Type B pancreatic cell (in vitro differentiated cells): ENCODE measurements at regions not wholly inside any gene's neighbourhood (a gene's known extent, or its start where the extent isn't known, plus 50 kb on each side); places are given as distances from the start of the nearest gene placed in this dataset.

Source experiments
- DNase-seq: peaks from one replicate; pipeline ENCODE4 v3.0.0; 2021; ENCODE audit warnings: mixed read lengths; ENCODE audit not compliant: unreplicated experiment; ENCODE audit errors: extremely low spot score
- H3K27ac Mint-ChIP-seq: 2 replicates; pipeline ENCODE4 v1.8.0; 2021; ENCODE audit warnings: mild to moderate bottlenecking, mixed read lengths
- H3K27me3 Mint-ChIP-seq: 2 replicates; pipeline ENCODE4 v1.8.0; 2021; ENCODE audit warnings: mixed read lengths
- H3K36me3 Mint-ChIP-seq: 2 replicates; pipeline ENCODE4 v1.8.0; 2021; ENCODE audit warnings: mixed read lengths
- H3K4me1 Mint-ChIP-seq: one replicate; pipeline ENCODE4 v1.8.0; 2021; ENCODE audit warnings: mixed read lengths; ENCODE audit not compliant: unreplicated experiment
- H3K4me3 Mint-ChIP-seq: 2 replicates; pipeline ENCODE4 v1.8.0; 2021; ENCODE audit warnings: mild to moderate bottlenecking, mixed read lengths
- H3K9me3 Mint-ChIP-seq: 2 replicates; pipeline ENCODE4 v1.8.0; 2021; ENCODE audit warnings: mixed read lengths
- CTCF ChIP-seq: fragments of 200-600 bp; sonication (generic); conservative IDR thresholded peaks from 2 replicates; pipeline ENCODE4 v1.5.0; 2021; ENCODE audit warnings: antibody characterized with exemption, mild to moderate bottlenecking

- H3K4me1 Mint-ChIP-seq: peaks cover 5% of the 10 kb centered on the region
Measured at GRCh38 chr4:117823388-117823787, 210.9 kb upstream of the NDST3 start.

GRCh38 chr4:117825600-117825999, 208.7 kb upstream of the NDST3 start:
- no peaks in the 10 kb centered on the region for H3K9me3 Mint-ChIP-seq
- no peaks in the 10 kb centered on the region for H3K27me3 Mint-ChIP-seq
- H3K27ac Mint-ChIP-seq: no peak overlapping the region
- no peaks in the 10 kb centered on the region for H3K36me3 Mint-ChIP-seq
- peaks cover 5% of the 10 kb centered on the region for H3K4me1 Mint-ChIP-seq
- TF ChIP-seq CTCF: no peak
- no peak overlapping the region for H3K4me3 Mint-ChIP-seq
- DNase-seq: no peak

More at GRCh38 chr4:117823388-117823787, 210.9 kb upstream of the NDST3 start:
- no peaks in the 10 kb centered on the region for H3K9me3 Mint-ChIP-seq
- no peak overlapping the region for H3K4me3 Mint-ChIP-seq
- no peak for DNase-seq
- H3K27ac Mint-ChIP-seq: no peak overlapping the region
- no peaks in the 10 kb centered on the region for H3K36me3 Mint-ChIP-seq
- no peak for TF ChIP-seq CTCF
- H3K27me3 Mint-ChIP-seq: no peaks in the 10 kb centered on the region

DNA sequence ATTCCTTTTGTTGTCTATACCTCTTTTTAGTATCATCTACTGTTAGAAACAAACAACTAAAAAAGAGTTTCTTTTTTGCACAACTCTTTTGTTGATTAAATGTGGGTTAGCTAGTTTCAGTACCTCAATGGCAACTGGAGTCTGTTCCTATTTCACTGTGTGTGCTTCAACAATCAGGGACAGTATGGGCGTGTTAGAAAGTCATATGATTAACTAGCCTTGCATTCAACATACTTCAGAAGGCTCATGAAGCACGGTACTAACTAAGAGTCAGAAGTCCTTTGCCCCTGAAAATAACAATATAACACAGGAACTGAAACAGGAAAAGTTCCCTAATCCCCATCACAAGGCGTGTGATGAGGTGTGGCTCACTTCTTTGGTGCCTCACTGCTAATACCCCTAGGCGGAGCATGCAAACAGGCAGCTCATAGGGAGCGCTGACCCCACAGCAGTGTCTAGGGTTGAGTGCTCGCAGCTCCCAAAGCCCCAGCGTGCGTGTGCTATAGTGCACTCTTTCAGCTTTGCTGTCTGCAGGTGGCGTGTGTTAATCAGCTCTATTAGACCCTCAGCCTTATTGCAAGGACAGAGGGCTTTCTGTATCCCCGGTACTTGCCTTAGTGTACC, 203.1 kb upstream of the NDST3 start:
- Mint-ChIP-seq H3K4me1 (no peaks in the 10 kb centered on the region), H3K4me3 (no peak overlapping the region), H3K36me3 (no peaks in the 10 kb centered on the region), H3K27ac (no peak overlapping the region), H3K27me3 (no peaks in the 10 kb centered on the region), H3K9me3 (no peaks in the 10 kb centered on the region)
- no peak for DNase-seq
- no peak for TF ChIP-seq CTCF

DNA sequence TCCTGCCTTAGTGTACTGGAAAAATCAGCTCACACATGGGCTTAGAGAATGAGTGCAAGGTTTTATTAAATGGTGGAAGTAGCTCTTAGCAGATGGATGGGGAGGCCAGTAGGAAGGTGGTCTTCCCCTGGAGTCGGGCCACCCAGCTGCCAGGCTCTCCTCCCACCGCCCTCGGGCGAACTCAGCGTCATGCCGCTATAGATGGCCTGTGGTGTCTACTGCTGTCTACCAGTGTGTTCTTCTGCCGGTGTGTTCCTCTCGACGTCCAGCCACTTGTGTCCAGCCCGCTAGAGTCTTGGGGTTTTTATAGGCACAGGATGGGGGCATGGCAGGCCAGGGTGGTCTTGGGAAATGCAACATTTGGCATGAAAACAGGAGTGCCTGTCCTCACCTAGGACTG, 198.7 kb upstream of the NDST3 start:
- no peak overlapping the region for H3K4me3 Mint-ChIP-seq
- TF ChIP-seq CTCF: no peak

DNA sequence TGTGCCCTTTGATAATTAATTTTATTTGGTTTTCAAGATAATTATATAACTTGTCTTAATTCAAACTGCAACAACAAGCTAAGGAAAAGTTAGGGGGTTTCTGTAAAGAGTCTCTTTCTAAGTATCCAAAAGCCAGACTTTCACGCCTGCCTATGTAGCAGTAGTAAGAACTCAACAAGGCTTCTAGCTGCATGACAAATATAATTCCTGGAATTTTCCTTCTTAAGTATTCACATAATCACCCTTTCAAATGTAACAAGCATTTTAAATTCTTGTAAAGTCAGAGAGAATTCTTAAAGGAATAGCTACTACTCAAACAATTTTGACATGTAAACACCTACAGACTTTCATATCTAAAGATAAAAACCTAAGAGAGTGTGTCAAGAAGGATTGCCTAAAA, 189.7 kb upstream of the NDST3 start:
- Mint-ChIP-seq H3K27me3 (peaks cover 24% of the 10 kb centered on the region), H3K27ac (no peak overlapping the region), H3K4me1 (peaks cover 8% of the 10 kb centered on the region), H3K36me3 (no peaks in the 10 kb centered on the region), H3K9me3 (peaks cover 8% of the 10 kb centered on the region), H3K4me3 (no peak overlapping the region)
- no peak for TF ChIP-seq CTCF
- DNase-seq: no peak

More for the DNA sequence above, 198.7 kb upstream of the NDST3 start:
- H3K36me3 Mint-ChIP-seq: no peaks in the 10 kb centered on the region
- H3K27me3 Mint-ChIP-seq: no peaks in the 10 kb centered on the region
- no peak overlapping the region for H3K27ac Mint-ChIP-seq
- no peaks in the 10 kb centered on the region for H3K4me1 Mint-ChIP-seq
- no peak for DNase-seq
- H3K9me3 Mint-ChIP-seq: peaks cover 4% of the 10 kb centered on the region

DNA sequence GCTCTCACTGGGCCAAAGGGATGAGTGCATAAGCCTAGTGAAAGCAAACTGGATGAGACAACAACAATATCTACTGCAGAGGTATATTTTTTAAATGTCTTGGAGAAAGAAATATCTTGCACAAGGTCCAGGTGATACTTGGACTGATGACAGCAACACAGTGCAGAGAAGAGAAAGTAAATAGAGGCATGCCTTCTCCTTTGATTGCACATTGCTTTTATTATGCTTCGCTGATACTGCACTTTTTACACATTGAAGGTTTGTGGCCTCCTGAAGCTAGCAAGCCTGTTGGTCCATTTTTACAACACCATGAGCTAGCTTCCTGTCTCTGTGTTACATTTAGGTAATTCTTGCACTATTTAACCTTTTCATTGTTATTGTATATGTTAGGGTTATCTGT, 189.0 kb upstream of the NDST3 start:
- TF ChIP-seq CTCF: no peak
- no peak for DNase-seq
- H3K27me3 Mint-ChIP-seq: peaks cover 24% of the 10 kb centered on the region
- no peak overlapping the region for H3K4me3 Mint-ChIP-seq
- no peaks in the 10 kb centered on the region for H3K36me3 Mint-ChIP-seq
- peaks cover 8% of the 10 kb centered on the region for H3K4me1 Mint-ChIP-seq
- H3K27ac Mint-ChIP-seq: no peak overlapping the region
- peaks cover 8% of the 10 kb centered on the region for H3K9me3 Mint-ChIP-seq
